Coronary artery (tissue), 2 donors: ENCODE measurements at regions not wholly inside any gene's neighbourhood (a gene's known extent, or its start where the extent isn't known, plus 50 kb on each side); places are given as distances from the start of the nearest gene placed in this dataset.

ENCODE experiments used
- DNase-seq: peaks from one replicate; pipeline ENCODE4 v3.0.0-alpha.2; 2017; ENCODE audit warnings: low spot score
- H3K27ac ChIP-seq, 2 donors: fragments of 200-600 bp; sonication (generic); one replicate each; pipeline ENCODE4 v1.5.1; 2016 to 2019
- H3K4me3 ChIP-seq: fragments of 200-600 bp; sonication (generic); 2 replicates; pipeline ENCODE4 v1.5.1; 2016; ENCODE audit warnings: mild to moderate bottlenecking, moderate library complexity
- CTCF ChIP-seq: fragments of 200-600 bp; sonication (generic); IDR thresholded peaks from one replicate; pipeline ENCODE4 v1.5.1; 2019; ENCODE audit warnings: antibody characterized with exemption

GRCh38 chr13:97133554-97133953 lies 88.6 kb upstream of the MBNL2 start:
- DNase-seq: no peak
- no peak overlapping the region for H3K4me3 ChIP-seq
- no peak overlapping the region for H3K27ac ChIP-seq
- TF ChIP-seq CTCF: no peak

- no peak for DNase-seq
- no peak for TF ChIP-seq CTCF
- H3K27ac ChIP-seq: no peak overlapping the region
- no peak overlapping the region for H3K4me3 ChIP-seq
Observed at GRCh38 chr13:97133955-97134354, 88.2 kb upstream of the MBNL2 start.

- Histone ChIP-seq H3K27ac (no peak overlapping the region), H3K4me3 (no peak overlapping the region)
Observed at GRCh38 chr13:97134364-97135095, 87.6 kb upstream of the MBNL2 start.

GRCh38 chr13:97135883-97136282 lies 86.2 kb upstream of the MBNL2 start:
- TF ChIP-seq CTCF: no peak
- H3K4me3 ChIP-seq: no peak overlapping the region
- DNase-seq: no peak
- H3K27ac ChIP-seq: no peak overlapping the region

More at GRCh38 chr13:97134364-97135095, 87.6 kb upstream of the MBNL2 start:
- TF ChIP-seq CTCF: no peak
- DNase-seq: no peak

GRCh38 chr13:97136418-97136817 lies 85.7 kb upstream of the MBNL2 start:
- Histone ChIP-seq H3K4me3 (no peak overlapping the region), H3K27ac (no peak overlapping the region)
- DNase-seq: no peak
- no peak for TF ChIP-seq CTCF

GRCh38 chr13:97139691-97140090 lies 82.4 kb upstream of the MBNL2 start:
- no peak for TF ChIP-seq CTCF
- H3K27ac ChIP-seq: no peak overlapping the region
- DNase-seq: no peak
- H3K4me3 ChIP-seq: no peak overlapping the region

GRCh38 chr13:97140131-97140530 lies 82.0 kb upstream of the MBNL2 start:
- TF ChIP-seq CTCF: no peak
- DNase-seq: no peak
- no peak overlapping the region for H3K27ac ChIP-seq

More at GRCh38 chr13:97140131-97140530, 82.0 kb upstream of the MBNL2 start:
- H3K4me3 ChIP-seq: no peak overlapping the region
